GM19025 (cell line): ENCODE measurements at regions not wholly inside any gene's neighbourhood (a gene's known extent, or its start where the extent isn't known, plus 50 kb on each side); places are given as distances from the start of the nearest gene placed in this dataset.

Experiments
- ATAC-seq: cut with Tn5 transposase; IDR thresholded peaks from one replicate; pipeline ENCODE4 v1.9.1; 2021; ENCODE audit warnings: mild to moderate bottlenecking, low read depth, moderate library complexity; ENCODE audit not compliant: unreplicated experiment

DNA sequence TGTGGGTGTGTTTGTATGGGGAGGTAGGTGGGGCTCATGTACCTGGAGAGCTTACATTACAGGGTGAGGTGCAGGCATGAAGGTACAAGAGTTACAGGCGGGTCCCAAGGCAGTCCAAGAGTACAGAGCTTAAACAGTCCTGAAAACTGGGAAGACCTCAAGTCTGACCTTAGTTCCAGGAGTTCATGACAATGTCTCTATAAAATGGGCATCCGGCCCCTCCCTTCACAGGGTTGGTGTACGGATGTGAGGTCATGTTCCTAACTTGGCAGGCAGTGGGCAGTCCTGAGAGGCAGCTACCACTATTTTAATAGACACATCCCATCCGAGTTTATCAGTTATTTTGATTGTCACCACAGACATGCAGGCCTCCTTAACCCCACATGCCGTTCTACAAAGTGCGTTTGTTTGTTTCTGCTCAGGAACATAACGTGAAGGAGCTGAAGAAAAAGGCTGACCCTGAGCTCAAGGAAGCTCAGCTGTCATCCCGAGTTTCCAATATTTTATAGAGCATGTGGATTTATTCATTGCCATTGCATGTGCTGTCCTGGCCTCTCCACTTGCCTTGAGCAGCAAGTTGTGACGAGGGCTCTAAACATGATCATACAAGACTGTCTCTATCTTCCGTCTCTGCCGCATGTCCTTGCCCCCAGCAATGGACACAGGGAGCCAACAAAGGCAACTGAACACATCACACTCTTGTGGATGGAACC lies 647.5 kb upstream of the IGFBP3 start:
- no peak for ATAC-seq

GRCh38 chr7:46567858-46568257 lies 646.8 kb upstream of the IGFBP3 start:
- no peak for ATAC-seq

DNA sequence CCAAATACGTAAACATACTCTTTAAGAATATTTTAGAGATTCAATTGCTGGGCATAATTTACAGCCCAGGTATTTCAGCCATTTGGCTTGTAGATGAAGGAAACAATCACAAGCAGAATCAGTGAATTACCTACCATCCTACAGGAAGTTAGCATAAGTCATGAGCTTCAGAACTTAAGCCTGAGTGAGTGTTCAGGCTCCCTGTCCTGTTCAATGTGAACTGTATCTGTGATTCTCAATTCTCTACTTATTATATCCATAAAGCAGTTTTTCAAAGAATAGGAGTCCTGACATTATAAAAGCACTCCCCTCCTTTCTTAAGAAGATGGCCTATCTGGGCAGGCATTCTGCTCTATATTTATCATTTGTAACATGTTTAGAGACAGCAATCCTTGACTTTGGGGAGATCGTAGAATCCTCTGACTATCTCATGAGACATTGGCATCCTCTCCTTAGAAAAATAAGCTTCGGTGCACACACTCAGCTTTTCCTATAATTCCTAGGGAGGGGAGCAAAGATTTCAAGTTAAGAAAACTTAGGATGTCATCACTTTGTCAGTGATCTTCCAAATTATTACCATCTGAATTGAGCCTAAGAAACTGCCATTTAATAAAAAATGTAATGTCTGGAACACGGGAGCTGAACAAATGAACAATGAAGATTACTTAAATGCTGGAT lies 645.2 kb upstream of the IGFBP3 start:
- no peak for ATAC-seq

DNA sequence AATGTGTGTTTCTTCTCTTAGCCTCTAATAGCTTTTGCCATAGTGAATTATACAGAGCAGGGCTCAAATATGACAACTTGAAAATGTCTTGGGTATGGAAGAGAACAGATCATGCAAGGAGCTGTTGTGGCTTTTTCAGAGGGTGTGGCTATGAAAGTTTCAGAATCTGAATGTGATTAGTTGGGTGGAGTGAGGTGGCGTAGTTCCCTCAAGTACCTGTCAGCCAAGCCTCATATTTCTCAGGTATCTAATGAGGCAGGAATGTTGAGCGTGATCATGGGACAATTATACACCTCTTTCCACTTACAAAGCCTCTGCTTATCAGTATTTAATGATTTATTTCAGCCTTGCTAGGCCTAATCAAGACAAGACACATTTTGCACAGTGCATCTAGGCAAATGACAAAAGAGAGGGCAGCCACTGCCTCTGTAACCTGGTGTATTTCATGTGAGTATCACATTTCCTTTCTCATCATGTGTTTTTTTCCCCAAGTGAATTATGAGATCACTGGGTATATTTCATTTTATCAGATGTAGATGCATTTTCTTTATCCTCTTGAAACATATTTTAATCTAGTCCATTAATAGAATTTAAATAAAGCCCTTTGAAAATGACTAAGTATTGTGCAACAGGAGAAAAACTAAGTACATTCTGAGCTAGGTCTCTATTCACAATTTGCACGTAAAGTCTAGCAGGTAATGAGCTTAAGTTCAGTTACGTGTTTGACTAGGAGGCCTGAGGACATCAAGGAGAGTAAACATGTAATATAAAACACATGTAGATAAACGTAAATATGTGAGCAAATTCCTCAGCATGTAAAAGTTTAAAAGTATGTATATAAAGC lies 644.4 kb upstream of the IGFBP3 start:
- no peak for ATAC-seq

DNA sequence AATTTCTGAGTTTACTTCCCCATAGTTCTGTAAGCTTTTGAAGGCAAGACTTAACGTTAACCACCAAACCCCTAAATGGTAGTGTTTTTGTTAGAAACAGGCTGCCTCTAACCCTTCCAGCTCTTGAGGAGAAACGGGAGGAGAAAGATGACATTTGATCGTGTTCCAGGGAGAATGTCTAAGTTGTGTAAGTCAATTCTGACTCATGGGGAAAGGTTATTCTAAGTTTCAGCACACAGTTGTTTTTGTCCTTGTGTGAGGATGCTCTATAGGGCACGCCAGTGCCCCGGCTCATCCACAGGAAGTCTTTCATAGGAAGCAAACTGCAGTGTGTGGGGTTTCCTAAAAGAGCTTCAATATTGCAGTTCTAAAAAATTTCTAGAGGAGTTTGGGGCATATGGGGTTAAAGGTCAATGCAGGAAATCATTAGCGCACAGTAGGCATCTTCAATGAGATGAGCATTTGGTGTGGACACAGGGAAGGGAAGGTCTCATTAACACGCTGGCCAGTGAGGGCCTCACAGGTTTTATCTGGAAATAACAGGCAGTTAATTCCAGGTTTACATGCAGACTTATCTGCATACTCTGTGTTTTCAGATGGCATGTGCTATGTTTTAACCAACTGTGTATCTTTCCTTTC lies 638.2 kb upstream of the IGFBP3 start:
- ATAC-seq = no peak

- ATAC-seq = no peak
These were observed 637.6 kb upstream of the IGFBP3 start for GRCh38 chr7:46558482-46559193.

- no peak for ATAC-seq
These were observed 636.7 kb upstream of the IGFBP3 start for GRCh38 chr7:46557781-46558180.

DNA sequence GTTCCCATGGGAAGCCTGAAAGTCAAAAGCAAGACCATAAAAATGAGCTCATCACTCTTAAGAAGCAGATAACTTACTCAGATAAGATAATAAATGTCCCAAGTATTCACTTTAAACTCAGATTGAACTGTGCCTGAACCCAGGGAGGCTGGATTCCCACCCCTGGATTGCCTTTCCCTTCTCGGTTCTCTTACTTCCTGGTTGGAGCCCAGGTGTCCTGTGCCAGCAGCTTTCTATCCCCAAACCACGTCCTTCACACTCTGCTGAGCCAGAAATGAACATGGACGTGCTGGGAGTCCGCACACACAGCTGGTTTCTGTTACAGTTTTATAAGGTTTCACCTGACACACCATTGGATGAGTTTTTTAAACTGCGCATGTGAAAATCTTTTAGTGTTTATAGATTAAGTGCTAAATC lies 636.2 kb upstream of the IGFBP3 start:
- ATAC-seq = no peak

GRCh38 chr7:46554688-46555422 lies 633.8 kb upstream of the IGFBP3 start:
- ATAC-seq = no peak

DNA sequence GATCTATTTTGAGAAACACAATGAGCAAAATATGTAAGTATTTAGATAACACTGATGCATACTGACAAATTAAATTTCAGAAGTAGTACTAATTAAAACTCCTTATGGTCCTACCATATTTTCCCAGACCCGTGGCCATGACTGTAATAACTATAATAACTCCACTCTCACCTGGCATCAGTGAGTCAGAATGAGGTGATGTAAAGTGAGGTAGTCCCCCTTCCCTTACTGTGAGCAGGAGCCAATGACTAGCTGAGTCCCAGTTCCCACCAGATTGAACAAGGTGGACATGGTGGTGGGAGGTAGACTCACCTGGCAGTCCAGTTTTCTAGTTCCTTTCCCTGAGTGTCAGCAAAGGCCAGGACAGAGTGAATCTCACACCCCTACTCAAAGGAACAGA lies 630.5 kb upstream of the IGFBP3 start:
- no peak for ATAC-seq

DNA sequence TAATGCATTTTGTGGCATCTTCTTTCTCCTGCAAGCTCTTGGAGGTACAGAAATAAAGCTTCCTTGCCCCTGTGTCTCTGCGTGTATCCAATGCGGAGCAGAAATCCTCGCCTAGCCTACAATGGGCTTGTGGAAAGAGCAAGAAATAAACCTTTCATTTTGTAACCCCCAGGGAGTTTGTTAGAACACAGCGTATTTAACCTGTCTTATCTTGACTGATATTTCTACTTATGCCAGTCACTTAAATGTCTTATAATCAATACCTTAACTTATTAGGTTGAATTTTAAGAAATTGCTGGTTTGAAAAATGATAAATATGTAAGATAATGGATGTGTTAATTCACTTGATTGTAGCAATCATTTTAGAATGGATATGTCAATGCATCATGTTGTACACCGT lies 629.8 kb upstream of the IGFBP3 start:
- no peak for ATAC-seq

- ATAC-seq = no peak
These were observed 629.0 kb upstream of the IGFBP3 start for GRCh38 chr7:46549892-46550639.

- no peak for ATAC-seq
These were observed 628.3 kb upstream of the IGFBP3 start for GRCh38 chr7:46549347-46549746.

DNA sequence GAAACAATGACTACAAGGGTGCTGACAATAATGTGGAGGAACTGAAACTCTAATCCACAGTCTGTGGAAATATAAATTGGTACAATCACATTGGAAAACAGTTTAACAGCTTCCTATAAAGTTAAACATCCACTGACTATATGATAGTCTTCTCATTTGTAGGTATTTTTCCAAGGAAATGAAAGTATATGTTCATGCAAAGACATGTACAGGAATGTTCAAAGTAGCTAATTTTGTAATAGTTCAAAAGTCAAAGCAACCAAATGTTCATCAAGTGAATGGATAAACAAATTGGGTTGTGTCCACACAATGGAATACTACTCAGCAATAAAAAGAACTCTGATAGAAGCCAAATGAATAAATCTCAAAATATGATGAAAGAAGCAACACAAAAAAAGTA lies 626.0 kb upstream of the IGFBP3 start:
- no peak for ATAC-seq

GRCh38 chr7:46545790-46546189 lies 624.7 kb upstream of the IGFBP3 start:
- no peak for ATAC-seq

DNA sequence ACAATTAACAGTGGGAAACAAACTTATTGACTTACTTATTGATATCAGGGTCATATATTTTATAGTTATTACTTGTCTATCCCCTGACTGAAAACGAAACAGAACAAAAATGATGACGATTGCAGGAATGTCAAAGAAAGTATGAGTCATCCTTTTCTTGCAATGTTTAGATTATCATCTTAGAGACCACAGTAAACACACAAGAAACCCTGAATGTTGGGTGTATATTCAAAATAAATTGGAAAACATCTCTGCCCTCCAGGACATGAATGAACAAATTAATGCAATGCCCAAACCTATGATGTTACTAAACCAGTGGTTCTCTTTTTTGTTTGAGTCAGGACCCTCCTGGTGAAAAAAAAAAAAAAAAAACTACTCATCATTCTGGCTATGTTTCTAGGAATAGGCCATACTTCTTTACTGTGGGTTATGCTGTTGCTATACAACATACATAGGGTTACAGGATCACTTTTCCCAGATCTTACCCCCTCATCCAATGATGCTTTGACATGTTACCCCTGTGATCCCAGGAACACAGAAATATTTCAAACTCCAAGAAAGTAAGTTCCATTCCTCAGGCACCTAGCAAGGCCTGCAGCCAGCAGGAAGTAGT lies 623.4 kb upstream of the IGFBP3 start:
- ATAC-seq = no peak

- no peak for ATAC-seq
These were observed 621.0 kb upstream of the IGFBP3 start for GRCh38 chr7:46542076-46542475.

DNA sequence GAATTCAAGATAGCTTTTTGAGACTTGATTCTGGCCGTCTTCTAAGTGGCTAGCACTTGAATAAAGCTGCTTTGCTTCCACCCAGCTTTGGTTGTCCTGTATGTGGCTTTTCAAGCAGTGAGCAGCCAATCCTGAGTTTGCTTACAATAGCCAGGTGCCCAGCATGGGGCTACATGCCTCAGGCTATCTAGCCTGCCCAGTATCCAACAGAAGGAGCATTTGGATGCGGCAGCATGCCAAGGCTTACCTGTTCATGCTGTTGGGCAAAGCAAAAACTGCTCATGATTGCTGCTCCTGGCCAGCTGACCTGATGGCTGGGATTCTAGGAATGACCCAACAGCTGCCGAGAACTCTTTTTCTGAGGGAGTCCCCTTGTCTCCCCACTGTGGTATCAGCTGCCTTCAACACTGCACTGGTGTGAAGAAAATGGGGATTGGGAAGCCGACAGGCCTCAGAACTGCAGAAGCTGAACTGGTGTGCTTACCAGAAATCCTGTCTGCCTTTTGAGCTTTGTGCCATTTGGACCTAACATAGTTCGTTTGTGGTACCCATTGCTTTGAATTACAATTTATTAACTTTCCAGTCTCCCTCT lies 618.9 kb upstream of the IGFBP3 start:
- no peak for ATAC-seq
